GM21723 (cell line): ENCODE measurements at regions not wholly inside any gene's neighbourhood (a gene's known extent, or its start where the extent isn't known, plus 50 kb on each side); places are given as distances from the start of the nearest gene placed in this dataset.
"Not testable (repeated sequence)": the region's sequence is repeated elsewhere in the genome, so short reads cannot be mapped to it uniquely, and the experiment has no call there.

Experiments used
- ATAC-seq: cut with Tn5 transposase; IDR thresholded peaks from one replicate; pipeline ENCODE4 v1.9.1; 2021; ENCODE audit warnings: mild to moderate bottlenecking, moderate library complexity; ENCODE audit not compliant: unreplicated experiment

DNA sequence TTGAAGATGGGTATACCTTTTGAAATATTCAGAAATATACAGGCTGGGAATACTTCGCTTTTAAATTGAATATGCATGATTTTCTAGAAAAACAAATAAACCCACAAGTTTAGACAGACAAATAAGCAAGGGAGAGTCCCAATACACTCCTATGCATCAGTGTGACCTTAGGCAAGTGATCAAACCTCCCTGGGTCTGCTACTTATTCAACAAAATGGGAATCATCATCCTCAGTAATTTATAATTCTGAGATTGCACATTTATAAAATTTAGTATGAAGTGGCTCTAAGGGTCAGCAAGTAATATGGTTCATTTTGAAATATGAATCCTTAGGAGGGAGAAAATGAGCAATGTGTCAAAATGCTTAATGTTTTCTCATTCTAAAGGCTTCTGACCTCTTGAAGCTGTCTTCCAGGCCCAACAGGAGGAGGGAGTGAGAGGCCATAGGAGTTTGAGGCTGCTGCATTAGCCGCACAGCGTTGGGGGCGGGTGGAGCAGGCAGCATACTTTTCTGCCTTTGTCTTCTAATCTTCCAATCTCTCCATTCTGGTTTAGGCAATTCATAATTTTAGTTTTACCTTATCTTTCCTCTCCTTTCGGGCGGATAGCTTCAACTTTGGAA lies 155.1 kb downstream of the TRIB2 start:
- ATAC-seq, result no peak

DNA sequence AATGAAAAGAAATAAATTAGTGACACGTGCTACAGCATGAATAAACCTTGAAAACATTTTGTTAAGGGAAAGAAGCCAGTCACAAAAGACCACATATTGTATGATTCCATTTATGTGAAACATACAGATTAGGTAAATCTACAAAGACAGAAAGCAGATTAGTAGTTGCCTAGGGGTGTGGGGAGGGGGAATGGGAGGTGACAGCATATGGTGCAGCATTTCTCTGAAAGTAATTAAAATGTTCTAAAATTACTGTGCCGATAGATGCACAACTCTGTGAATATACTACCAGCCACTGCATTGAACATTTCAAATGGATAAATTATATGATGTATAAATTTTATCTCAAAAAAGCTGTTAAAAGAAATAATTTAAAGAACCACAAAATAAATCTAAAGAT lies 161.0 kb downstream of the TRIB2 start:
- ATAC-seq, result no peak

DNA sequence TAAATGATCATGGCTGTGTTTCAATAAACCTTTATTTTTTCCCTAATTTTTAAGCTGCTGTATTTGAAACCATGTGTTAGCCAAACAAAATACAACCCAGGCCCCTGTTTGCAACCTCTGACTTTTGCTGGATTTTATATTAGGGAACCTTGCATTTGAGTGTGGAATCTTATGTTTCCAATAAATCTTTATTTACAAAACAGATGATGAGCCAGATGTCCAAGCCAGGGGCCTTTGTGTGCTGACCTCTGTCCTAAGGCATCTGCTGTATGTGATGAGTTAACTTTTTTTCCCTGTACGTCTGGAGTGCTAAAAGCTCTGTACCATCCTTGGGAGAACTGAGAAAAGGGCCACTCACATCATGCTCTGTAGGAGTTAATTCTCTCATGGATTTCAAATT lies 162.9 kb downstream of the TRIB2 start:
- no peak for ATAC-seq

DNA sequence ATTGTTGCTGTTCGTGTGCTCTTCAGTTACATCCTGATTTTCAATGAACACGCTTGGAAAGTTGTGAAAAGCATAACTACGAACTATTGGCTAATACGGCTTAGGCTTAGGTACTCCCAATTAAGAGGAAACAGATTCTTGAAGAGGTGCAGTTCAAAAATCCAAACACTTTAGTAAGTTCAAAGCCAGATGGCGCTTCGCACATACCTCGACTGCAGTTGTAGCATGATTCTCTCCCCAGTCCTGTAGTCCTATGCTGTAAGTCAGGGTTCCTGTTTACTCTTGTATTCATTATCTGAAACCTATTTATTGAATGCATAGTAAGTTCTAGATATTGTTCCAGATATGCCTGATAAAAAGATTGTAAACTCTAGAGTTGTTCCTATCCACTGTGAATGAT lies 165.2 kb downstream of the TRIB2 start:
- ATAC-seq, result no peak

DNA sequence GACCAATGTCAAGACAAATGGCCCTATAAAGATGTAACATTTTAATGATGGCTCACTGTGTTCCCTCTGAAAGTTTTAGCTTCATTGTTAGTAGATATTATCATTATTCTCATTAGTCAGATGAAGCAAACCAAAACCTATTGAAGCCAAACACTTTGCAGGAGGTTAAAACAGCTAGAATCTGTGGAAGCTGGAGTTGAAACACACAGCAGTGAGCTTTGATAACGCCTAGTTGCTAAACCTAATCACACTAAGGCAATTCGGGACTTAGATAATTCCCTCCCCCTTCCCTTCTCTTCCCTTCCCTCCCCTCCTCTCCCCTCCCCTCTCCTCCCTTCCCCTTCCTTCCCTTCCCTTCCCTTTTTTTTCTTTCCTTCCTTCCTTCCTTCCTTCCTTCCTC lies 165.7 kb downstream of the TRIB2 start:
- ATAC-seq, result no peak

DNA sequence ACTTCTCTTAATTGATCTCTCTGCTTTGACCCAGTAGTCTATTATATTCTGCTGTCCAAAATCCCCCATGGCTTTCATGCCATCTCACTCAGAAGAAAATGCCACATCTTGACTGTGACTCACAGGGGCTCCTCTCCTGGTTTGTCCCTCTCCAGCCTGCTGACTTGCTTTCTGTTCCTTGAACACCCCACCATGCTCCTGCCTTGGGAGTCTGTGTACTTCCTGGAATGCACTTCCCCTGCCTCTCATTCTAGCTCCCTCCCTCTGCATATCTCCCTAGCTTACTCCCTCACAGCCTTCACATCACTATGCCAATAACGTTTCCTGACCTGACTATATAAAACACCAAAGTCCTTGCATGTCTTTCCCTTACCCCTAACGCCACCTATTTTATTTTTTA lies 167.2 kb downstream of the TRIB2 start:
- ATAC-seq, result no peak

DNA sequence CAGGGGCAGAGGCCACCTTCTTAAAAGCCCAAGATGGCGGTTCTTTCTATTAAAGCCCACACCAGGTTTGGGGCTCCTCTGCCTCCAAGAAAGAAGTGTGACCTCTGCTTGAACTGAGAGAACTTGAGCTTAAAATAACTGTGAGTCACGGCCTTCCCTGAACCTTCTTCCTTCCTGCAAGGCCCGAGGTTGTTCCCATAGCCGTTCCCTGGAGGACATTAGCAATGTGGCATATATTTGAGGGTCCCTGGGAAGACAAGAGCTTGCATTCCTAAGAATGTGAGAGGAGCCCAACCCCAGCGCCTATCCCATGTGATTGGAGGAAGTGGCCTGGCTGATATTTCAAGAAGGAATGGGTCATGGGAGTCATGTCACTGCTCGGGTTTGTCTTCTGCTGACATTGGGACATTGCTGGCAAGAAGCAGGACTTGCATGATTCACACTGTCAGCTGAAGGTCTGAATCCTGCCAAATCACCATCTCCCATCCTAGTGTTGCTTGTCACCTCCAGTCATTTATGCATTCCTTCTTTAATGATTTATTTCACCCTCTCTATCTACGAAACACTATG lies 168.1 kb downstream of the TRIB2 start:
- no peak for ATAC-seq

DNA sequence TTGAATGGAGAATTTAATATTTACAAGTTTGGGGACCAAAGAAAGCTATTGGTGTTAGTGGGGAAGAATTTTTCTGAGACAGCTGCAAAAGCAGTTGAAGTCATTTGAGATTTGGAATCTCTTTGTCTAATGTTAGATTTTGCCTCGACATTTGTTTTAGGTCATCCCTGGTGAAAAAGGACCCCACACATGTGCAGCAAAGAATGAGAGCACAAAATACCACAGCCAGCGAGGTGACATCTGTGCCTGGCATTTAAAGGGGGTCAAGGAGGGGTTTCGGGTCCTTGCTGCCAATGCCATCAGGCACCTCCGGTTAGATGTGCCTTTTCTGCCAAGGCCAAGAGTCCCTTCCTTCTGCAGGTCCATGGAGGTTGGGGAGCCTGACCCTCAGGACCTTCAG lies 173.3 kb downstream of the TRIB2 start:
- ATAC-seq, result no peak

DNA sequence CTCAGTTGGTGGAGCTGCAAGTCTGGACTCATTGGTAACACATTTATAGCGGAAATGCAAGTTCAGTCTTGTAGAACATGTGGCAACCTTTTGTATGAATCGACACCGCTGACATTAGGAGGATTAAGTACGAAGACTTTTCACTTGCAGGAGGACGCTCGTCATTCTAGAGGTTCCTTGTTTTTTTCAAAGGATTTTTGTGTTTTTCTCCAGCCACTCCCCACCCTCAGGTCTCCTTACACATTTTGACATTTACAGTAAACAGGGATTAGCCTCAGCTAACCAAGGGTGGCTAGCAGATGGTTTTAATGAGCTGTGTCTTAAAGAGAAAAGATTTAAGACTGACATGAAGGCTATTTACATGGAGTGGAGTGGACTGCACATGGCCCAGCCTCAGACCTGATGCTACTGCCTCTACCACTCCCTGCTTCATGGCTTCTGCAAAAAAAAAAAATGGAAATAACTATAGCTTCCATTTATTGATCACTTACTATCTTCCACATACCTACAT lies 173.8 kb downstream of the TRIB2 start:
- ATAC-seq, result no peak

DNA sequence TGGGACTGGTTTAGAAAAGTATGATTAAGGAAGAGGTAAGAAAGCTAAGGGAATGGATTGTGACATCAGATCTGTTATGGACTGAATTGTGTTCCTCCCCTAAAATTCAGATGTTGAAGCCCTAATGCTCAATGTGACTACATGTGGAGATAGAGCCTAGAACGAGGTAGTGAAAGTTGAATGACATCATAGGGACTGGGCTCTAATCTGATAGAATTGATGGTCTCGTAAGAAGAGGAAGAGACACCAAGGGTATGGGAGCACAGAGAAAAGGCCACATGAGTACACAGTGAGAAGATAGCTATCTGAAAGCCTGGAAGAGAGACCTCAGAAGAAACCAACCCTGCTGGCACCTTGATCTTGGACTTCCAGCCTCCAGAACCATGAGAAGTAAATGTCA lies 178.3 kb downstream of the TRIB2 start:
- no peak for ATAC-seq

DNA sequence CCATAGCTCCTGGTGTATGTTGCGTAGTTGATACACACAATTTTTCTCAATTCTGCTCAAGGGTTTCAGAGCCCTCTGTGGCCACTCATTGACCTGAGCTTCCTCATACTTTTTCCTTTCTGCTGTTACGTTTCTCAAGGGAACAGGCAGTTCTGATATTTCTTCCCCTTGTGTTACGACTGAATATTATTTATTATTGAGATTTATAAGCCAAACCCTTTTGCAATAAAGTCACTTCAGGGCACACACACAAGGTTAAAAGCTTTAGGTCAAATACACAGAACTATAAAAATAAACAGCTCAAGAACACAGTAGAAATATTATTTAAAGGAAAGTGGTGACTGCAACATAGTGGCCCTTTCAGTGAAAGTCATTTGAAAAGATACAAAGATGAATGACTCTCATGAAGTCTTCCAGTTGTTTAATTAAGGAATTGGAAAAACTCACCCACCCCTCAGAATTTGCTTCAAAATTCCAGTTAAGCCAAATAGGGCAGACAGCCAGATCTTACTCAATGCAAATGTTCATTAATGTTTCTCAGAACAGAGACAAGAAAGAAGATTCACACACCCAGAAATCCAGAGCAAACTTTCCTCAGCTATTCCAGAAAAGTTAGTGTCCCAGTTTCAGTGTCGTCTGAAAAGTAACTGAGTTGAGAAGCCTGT lies 179.7 kb downstream of the TRIB2 start:
- no peak for ATAC-seq

DNA sequence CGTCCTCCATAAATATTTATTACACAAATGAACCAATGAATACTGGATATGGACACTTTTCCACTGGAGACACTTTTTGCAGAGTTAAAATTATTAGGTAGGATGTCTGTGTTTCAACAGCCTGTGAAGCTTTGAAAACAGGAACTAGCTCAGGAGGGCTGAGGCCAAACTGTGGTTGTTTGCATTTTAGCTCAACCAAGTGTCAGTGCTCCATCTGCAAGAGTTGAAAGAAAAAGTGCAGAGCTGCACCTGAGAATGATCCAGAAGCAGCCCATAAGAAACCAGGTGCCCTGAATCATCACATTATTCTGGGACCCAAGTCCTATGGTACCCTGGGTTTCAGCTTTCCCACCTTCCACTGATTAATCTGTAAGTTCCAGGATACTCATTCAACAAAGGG lies 180.4 kb downstream of the TRIB2 start:
- no peak for ATAC-seq

DNA sequence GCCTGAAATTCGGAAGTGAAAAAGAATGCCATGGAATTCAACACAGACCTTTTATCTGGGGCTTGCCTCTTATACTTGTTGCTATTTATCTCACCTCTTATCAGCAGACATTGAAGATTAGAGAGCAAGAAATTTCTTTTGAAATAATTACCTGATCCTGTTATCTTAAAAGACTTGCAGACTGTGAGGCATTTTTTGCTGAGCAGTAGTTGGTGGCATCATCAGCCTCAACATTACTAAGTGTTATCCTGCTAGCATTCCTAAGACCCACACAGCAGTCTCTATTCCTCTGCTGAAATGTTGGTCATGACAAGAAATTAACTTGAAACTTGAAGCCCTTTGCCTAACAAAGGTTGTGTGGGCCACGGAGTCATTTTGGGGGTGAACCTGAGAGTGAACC lies 186.5 kb downstream of the TRIB2 start:
- ATAC-seq, result no peak

DNA sequence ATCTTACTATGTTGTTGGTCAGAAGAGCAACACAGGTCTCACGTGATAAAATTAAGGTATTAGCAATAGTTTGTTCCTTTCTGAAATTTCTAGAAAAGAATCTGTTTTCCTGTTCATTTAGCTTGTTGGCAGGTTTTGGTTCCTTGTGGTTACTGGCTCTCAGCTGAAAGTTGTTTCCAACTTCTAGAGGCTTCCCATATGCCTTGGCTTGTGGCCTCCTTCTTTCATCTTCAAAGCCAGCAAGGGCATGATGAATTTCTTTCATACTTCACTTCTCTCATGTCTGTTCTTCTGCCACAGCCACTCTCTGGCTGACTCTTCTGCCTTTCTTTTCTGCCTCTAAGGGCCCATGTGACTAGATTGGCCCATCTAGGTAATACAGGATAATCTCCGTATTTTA lies 193.7 kb downstream of the TRIB2 start:
- no peak for ATAC-seq

DNA sequence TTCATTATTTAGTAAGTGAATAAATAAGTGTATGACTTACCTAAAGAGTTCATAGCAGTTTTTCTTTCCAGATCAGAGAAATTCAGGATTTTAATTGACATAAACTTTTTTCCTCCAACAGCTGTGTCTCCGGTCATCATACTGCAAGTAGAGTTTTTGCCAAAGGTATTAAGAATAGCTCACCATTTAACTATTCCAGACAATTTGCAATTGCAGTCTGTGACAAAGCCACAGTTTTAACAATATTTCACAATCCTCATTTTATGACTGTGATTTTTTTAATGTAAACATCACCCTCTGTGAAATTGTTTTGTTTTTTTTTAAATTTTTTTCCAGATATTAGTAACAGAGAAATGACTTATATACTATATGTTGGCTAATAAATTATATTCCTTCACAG lies 199.1 kb downstream of the TRIB2 start:
- ATAC-seq, result no peak

DNA sequence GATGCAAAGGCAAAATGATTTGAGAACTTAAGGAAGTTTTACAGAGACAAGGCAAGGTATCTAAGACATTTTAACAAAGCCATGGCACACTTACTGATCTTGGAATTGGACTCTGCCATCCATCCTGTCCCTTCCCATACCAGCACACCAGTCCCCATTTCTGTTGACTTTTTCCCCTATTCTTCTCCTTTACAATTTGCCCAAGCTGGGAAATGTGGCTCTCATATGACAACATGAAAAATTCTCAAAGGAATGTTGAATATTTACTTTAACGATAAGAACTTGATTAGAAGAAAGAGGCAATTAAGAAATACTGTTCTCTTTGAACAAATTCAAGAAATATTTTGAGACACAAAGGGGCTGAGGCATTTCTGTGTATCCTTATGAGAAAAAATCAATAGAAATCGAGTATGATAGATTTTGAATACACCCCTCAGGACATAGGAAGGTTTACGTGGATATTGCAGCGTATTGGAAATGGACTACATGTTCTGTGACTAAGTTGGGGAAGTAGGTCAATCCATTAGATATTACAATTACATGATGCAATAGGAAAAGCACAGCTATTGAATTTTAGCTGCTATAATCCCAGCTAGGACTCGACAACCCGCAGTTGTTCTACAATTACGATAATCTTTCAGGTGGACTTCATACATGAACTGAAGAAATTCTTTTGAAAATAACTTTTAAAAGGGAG lies 201.6 kb downstream of the TRIB2 start:
- no peak for ATAC-seq

DNA sequence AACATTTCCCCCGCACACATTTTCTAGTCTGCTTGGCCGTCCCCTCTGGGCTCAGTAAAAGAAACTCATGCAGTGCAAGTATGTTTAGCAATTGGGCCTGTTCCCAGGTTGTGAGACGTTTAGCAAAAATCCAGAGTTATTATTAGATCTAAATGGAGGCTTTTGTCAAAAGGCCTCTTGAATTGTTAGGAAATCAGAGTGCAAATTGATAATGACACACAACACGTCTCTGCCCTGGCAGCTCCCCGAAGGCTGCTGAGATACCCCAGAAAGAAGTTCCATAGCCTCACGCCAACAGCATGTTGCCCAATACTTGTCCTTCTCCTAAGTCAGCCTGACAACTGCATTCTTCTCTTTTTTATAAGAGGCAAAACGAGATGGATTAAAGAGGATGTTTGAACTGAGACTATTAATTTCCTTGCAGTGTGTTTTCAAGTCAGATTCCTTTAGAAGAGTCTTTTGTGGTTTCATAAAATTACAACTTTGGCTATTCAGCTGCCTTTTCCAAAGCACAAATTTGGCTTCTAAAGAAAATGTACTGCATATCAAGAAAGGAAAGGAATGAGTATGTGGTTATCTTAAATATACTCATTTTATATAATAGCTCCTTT lies 202.2 kb downstream of the TRIB2 start:
- ATAC-seq, result no peak

DNA sequence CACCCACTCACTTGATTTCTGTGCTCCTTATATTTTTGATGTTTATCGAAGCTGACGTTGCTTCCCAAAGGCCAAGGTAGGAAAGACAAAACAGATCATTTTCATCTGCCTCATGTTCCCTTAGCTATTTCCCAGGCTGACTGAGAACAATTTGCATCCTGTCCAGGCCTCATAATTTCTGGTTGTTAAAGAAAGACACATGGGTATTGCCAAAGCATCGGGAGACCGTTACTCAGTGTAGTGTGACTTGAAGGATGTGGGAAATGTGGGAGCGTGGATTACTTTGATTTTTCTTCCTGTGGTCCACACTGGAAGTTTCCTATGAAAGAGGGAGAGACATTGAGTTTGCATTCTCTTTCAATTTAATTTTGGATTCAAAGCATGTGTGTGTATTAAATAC lies 204.6 kb downstream of the TRIB2 start:
- no peak for ATAC-seq

DNA sequence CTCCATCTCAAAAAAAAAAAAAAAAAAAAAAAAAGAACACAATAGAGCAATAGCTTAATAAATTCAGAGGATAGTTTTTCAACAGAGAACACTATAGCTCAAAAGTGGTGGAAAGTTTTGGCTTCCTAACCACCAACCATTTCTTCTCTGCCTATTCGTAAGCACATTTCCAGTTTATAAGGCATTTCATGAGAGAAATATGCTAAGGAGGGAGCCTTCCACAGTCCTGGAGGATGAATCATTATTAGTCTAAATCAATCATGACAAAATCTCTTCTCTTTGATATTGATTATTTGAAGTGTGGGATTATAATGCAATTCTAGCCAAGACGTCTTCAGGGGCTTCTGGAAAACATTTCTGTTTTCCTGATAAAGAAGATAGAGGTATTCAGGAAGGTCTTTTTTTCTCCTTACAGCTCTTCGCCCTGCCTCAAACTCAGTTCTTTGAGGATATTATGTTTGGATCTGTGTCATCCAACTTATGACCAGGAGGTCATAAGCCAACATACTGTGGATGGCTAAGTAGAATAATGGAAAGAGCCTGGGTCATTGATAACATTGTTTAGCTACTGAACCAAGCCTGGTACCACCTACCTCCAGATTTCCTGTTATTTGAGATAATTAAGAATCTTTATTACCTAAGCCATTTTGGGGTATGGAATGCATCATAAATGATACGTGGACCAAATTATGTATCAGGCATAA lies 207.3 kb downstream of the TRIB2 start:
- ATAC-seq, result no peak

DNA sequence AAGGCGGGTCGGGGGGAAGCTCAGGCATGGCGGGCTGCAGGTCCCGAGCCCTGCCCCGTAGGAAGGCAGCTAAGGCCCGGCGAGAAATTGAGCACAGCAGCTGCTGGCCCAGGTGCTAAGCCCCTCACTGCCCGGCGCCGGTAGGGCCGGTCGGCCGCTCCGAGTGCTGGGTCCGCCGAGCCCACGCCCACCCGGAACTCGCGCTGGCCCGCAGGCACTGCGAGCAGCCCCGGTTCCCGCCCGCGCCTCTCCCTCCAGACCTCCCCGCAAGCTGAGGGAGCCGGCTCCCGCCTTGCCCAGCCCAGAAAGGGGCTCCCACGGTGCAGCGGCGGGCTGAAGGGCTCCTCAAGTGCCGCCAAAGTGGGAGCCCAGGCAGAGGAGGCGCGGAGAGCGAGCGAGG lies 209.9 kb downstream of the TRIB2 start:
- ATAC-seq, result not testable (repeated sequence)

DNA sequence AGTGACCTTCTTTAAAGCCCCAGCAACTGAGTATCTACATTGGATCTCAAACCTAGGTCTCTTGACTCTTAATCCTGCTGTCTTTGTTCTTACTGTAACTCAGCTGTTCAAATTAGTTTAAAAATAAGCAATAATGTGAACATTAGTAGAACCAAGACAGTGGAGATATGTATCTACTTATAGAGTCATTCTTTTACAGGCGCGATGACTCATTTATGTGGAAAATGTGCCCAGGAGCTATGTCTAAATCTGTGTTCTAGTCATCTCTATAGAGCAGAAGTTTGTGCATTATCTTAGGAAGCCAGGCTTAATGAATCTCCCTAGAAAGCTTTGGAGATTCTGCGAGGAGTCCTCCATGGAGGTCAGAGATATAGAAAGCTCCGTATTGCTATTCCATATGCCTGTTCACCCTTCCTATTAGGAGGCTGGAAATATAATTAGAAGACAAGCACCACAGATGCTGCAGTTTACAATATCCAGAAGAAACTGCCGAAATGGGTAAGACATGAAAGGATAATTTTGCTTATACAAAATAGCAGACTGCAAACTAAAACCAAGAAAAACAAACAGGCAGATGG lies 211.6 kb downstream of the TRIB2 start:
- no peak for ATAC-seq
